Caki2 (cell line): ENCODE measurements at regions not wholly inside any gene's neighbourhood (a gene's known extent, or its start where the extent isn't known, plus 50 kb on each side); places are given as distances from the start of the nearest gene placed in this dataset.
"Not testable (repeated sequence)": the region's sequence is repeated elsewhere in the genome, so short reads cannot be mapped to it uniquely, and the experiment has no call there.

Source experiments
- DNase-seq: peaks from one replicate; pipeline ENCODE4 v3.0.0-alpha.2; 2015; ENCODE audit warnings: low read depth
- in situ Hi-C: cut with HindIII; loops from 2 replicates; pipeline ENCODE4 v1.10.0; 2016; ENCODE audit warnings: low sequenced_read_pairs, low pct_unique_long_range_greater_than_20kb, mixed read lengths

- no peak for DNase-seq
- in situ Hi-C loops = no loop called here
Measured at GRCh38 chrX:114101081-114101480, 482.8 kb upstream of the HTR2C start.

GRCh38 chrX:114097866-114098265, 486.0 kb upstream of the HTR2C start:
- in situ Hi-C loops = no loop called here
- DNase-seq = no peak

- DNase-seq = no peak
- in situ Hi-C loops = no loop called here
Measured at GRCh38 chrX:114097427-114097826, 486.5 kb upstream of the HTR2C start.

- in situ Hi-C loops = no loop called here
- no peak for DNase-seq
Measured at GRCh38 chrX:114095789-114096188, 488.1 kb upstream of the HTR2C start.

GRCh38 chrX:114087543-114087942, 496.3 kb upstream of the HTR2C start:
- DNase-seq = no peak
- in situ Hi-C loops = no loop called here

GRCh38 chrX:114077773-114078172, 506.1 kb upstream of the HTR2C start:
- in situ Hi-C loops = no loop called here
- DNase-seq = no peak

- DNase-seq = no peak
- in situ Hi-C loops = no loop called here
Measured at GRCh38 chrX:114075073-114075673, 508.7 kb upstream of the HTR2C start.

- no peak for DNase-seq
- in situ Hi-C loops = no loop called here
Measured at GRCh38 chrX:114073926-114074325, 510.0 kb upstream of the HTR2C start.

- in situ Hi-C loops = no loop called here
- no peak for DNase-seq
Measured at GRCh38 chrX:114071412-114071811, 512.5 kb upstream of the HTR2C start.

- in situ Hi-C loops = no loop called here
- no peak for DNase-seq
Measured at GRCh38 chrX:114065577-114066223, 518.2 kb upstream of the HTR2C start.

GRCh38 chrX:114061226-114061625, 522.7 kb upstream of the HTR2C start:
- in situ Hi-C loops = no loop called here
- DNase-seq = no peak

GRCh38 chrX:114058988-114059418, 524.9 kb upstream of the HTR2C start:
- no peak for DNase-seq
- in situ Hi-C loops = no loop called here

- DNase-seq, in situ Hi-C loops: not testable (repeated sequence)
Measured at GRCh38 chrX:114057422-114057821, 526.5 kb upstream of the HTR2C start.

- no peak for DNase-seq
- in situ Hi-C loops = no loop called here
Measured at GRCh38 chrX:114051667-114052315, 532.1 kb upstream of the HTR2C start.

- in situ Hi-C loops = no loop called here
- no peak for DNase-seq
Measured at GRCh38 chrX:114050075-114050796, 533.6 kb upstream of the HTR2C start.

GRCh38 chrX:114049063-114049462, 534.8 kb upstream of the HTR2C start:
- in situ Hi-C loops = no loop called here
- no peak for DNase-seq

- in situ Hi-C loops = no loop called here
- DNase-seq = no peak
Measured at GRCh38 chrX:114047558-114047957, 536.3 kb upstream of the HTR2C start.

- no peak for DNase-seq
- in situ Hi-C loops = no loop called here
Measured at GRCh38 chrX:114046695-114047279, 537.1 kb upstream of the HTR2C start.

GRCh38 chrX:114041470-114041869, 542.4 kb upstream of the HTR2C start:
- in situ Hi-C loops, DNase-seq: not testable (repeated sequence)
